A172 (cell line): ENCODE measurements at regions not wholly inside any gene's neighbourhood (a gene's known extent, or its start where the extent isn't known, plus 50 kb on each side); places are given as distances from the start of the nearest gene placed in this dataset.
A peak's percentile ranks its signal among the peaks of the same experiment; 100 is the strongest.
"Not testable (repeated sequence)": the region's sequence is repeated elsewhere in the genome, so short reads cannot be mapped to it uniquely, and the experiment has no call there.

Source experiments
- DNase-seq: peaks from one replicate; pipeline ENCODE4 v3.0.0-alpha.2; 2015; ENCODE audit warnings: low spot score

GRCh38 chr6:100096341-100096740, 102.3 kb upstream of the MCHR2 start:
- no peak for DNase-seq

- no peak for DNase-seq
Observed at GRCh38 chr6:100093405-100093804, 99.4 kb upstream of the MCHR2 start.

DNA sequence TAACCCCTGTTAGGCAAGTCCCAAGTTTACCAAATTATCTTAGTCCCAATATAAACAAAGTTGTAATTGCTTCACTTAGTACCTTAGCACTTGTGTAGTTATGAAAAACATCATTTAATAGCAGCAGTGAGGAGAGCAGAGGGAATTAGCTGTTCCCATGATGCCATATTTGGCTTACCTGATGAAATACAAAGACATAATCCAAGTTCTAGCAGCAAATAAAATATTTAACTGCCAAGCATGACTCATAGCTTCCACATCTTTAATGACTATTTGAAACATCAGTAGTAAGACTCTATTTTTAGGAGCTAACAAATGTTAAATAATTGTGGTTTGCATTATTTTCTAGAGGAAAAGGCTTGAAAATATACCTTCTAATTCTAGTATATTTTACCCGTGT, 94.0 kb upstream of the MCHR2 start:
- DNase-seq, result peak; percentile 81

GRCh38 chr6:100084991-100085364, 91.0 kb upstream of the MCHR2 start:
- no peak for DNase-seq

DNA sequence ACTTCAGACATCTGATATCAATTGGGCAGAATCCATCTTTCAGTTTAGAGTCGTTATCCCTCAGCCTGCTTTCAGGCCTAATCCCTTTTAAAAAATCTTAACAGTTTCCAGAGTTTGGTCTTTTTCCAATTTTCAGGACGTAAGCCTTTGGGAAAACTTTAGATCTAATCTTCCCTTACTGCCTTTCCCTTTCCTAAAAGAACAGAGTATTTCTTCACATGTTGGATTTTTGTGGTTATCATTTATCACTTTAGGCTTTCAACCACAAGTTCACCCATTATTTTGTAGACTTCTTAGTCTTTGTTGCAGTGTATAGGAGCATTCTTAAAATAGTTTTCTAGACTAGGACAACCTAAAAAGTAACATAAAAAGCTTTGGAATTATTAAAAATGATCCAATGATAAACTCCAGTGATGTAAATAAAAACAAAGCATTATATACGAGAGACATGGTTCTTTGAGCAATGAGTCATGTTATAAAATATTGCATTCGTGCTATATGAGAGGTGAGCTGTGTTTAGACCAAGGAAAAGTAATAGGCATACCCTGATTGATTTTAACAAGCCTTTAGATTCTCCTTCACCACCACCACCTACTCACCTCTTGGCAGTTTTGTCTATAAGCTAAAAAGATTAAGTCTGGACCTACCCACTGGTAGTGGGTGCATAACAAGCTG, 90.4 kb upstream of the MCHR2 start:
- peak; percentile 57 for DNase-seq

GRCh38 chr6:100078509-100078908, 84.5 kb upstream of the MCHR2 start:
- DNase-seq, result peak; percentile 77

DNA sequence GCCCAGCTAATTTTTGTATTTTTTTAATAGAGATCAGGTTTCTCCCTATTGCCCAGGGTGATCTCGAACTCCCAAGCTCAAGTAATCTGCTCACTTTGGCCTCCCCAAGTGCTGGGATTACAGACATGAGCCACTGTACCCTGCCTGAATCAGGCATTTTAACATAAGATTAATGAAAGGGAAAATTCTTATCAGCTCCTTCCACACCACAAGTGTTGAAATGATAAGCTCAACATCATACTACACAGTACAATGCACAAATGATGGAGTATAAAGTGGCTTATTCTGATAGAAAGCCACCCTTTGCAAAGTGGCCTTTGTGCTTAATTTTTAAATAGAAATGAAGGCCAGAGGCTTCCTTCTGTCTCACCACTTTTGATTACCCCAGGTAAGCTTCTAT, 71.3 kb upstream of the MCHR2 start:
- DNase-seq, result no peak

GRCh38 chr6:100062621-100063020, 68.6 kb upstream of the MCHR2 start:
- DNase-seq, result no peak

GRCh38 chr6:100057941-100058340, 63.9 kb upstream of the MCHR2 start:
- peak; percentile 26 for DNase-seq

GRCh38 chr6:100050550-100050949, 56.5 kb upstream of the MCHR2 start:
- no peak for DNase-seq

- DNase-seq, result not testable (repeated sequence)
Observed at GRCh38 chr6:100043961-100044360, 49.9 kb upstream of the MCHR2 start.
